Hindlimb muscle (tissue), 1 donor: ENCODE measurements at regions not wholly inside any gene's neighbourhood (a gene's known extent, or its start where the extent isn't known, plus 50 kb on each side); places are given as distances from the start of the nearest gene placed in this dataset.
"Not testable (repeated sequence)": the region's sequence is repeated elsewhere in the genome, so short reads cannot be mapped to it uniquely, and the experiment has no call there.

ENCODE experiments used
- DNase-seq: peaks from one replicate; pipeline ENCODE4 v3.0.0-alpha.2; 2013

DNA sequence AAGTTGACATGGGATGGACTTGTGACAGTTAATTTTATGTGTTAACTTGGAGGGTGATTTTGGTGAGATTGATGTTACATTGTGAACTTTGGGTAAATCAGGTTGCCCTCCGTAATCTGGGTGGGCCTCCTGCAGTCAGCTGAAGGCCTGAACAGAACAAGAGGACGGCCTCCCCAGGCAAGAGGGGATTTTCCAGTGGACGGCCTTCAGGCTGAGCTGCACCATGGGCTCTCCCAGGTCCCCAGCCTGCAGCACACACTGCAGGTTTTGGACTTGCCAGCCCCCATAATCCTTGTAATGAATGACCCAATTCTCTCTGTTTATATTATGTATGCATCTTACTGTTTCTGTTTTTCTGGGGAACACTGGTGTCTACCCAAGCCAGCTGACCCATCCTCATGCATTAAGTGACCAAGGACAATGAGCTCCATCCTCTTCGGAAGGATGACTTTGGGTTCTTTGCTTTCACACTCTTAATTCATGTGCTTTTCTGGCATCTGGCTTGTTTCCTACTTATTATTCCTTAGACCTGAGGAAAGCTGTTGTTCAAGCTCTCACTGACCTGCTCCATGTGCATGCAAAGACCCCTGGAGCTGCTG, 64.2 kb downstream of the DACT2 start:
- DNase-seq, result no peak

DNA sequence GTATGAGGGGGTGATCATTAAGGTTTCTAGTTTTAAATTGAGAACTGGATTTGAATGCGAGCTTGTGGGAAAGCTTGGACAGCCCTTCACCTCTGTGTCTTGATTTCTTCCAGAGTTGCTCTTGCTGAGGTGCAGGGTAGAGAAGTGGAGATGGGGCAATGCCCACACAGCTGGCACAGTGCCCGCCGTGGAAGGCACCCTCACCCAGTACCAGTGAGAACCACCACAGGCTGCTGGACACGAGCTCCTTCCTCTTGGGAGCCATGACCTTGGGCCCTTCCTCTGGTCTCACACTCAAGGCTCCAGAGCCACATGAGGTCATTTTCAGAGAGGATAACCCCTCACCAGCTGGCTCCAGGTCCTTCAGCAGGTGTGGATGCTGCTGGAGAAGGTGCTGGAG, 67.3 kb downstream of the DACT2 start:
- DNase-seq, result no peak

DNA sequence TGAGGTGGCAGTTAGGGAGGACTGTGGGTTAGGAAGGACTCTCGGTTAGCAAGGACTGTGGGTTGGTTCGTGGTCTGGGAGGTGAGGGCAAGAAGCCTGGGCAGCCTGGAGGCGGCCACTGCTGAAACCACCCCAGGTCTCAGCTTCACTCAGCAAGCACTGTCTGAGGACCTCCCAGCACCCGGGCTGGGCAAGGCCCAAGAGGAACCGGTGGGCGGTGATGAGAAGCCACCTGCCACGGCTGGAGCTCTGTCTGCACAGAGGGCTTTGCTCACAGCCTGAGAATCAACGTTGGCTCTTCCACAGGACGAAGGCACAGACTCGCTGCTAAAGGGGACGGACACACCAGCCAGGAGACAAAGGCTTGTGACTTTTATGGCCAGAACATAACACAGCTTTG, 69.3 kb downstream of the DACT2 start:
- DNase-seq, result no peak

DNA sequence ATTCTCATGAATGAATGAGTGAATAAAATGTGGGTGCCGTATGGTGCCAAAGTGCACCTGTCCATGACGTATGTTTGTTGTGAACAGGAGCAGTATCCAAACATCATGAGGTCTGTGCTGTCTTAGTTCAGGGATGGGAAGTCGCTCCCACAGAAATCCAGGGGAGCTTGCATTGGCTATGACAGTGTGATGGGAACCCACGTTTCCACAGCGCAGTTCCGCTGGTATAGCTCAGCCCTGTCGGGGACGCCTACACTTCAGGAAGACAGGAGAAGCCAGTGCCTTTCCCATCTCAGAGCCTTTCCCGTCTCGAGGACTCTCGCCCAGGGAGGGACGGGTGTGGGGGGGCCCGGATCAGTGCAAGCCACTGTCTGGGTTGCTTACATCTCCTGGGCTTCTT, 69.8 kb downstream of the DACT2 start:
- no peak for DNase-seq

DNA sequence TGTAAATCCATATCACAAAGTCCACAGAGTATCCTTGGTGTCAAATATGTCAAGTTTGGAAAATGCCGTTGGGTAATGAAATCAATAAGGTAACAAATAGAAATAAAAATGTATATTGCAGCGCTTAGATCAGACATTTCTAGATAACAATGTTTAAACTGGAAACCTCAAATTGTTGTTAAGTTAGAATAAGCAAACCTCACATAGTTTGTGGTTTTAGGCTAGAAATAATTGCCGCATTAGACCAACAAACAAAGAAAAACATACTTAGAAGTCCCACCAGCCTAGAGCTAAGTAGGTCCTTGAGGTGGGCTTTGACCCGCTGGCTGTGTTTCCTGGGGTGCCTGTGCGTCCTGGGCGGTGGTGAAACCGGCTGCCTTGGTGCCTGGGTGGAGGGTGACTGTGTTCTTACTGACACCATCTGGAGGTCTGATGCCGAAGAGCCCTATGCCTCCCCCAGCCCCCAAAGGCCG, 71.4 kb downstream of the DACT2 start:
- no peak for DNase-seq

DNA sequence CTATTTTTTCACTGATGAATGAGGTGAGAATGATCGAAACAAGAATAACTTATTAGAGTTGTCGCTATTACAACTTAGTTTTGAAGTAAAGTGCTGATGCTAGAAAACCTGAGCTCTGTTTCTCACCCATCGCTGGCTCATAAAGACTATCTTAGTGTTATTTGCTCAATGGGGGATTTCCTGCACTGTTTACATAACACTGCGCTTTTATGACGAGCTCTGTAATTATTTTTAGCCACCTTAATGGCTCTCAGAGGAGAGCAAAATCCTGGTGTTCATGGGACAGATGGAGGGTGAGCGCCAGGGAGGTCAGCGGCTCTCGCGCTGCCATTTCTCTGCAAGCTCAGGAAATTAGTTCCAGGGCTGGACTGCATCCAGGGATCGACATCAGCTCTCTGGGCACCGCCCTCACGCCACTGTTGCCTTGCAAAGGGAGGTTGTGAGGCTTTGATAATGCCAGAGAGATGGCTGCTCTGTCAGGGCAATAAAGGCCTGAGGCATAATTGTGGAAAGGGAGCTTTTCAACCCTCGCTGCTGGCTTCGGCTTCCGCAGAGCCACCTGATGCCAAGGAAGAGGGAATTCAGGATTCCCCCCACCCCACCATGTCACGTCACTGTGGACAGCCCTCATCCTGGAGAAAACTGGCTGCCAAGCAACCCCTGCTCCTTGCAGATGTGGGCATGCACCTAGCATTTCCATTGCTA, 72.0 kb downstream of the DACT2 start:
- peak; percentile 48 for DNase-seq

DNA sequence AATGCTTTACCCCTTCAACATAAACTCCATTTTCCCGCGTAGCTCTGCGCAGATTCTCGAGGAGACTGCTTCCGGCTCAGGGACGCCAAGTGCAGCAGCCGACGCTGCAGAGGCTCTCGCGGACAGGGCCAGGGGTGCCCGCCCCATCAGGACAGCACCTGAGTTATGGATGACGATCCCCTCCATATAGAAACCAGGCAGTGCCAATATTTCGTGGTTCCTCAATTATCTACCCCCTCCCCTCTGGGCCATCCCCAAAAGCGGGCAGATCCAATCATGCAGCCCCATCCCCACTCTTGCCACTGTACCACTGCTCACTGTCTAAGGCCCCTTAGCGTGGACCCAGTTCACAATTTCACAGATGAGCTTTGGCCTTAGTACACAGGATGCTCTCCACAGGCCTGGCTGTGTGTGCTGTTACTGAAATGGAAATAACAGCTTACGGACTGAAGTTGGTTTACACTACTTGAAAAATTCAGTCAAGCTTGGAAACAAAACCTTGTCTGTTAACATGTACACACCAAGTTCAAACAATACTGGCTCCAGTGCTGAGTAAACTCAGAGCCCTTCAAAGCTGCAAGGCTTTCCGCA, 74.5 kb downstream of the DACT2 start:
- no peak for DNase-seq

DNA sequence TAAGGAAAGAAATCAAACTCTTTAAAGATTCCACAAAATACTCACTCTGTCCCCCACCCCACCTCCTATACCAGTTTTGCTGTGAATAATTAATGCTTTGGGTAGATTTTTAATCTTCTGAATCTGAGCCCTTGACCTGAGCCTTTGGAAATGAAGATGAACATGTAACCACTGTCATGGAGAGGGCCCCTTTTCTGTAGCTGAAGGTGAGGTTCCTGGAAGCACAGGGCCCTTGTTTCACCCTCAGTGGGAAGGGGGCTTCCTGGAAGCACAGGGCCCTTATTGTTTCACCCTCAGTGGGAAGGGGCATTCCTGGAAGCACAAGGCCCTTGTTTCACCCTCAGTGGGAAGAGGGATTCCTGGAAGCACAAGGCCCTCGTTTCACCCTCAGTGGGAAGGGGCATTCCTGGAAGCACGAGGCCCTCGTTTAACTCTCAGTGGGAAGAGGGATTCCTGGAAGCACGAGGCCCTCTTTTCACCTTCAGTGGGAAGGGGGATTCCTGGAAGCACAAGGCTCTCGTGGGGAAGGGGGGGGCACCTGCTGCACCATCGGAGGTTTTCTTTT, 75.7 kb downstream of the DACT2 start:
- DNase-seq, result no peak

DNA sequence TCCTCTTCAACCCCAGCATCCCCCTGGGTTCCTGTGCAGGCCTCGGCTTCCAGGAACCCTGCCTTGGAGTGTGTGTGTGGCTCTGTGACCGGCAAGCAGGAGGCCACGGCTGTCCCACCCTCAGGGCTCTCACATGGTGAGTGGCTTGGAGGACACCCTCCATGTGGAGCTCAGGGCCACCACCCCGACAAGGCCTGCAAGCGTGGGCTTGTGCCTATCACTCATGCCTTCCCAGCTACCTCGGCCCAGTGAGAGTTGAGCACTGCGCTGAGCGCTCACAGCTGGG, 76.7 kb downstream of the DACT2 start:
- DNase-seq, result no peak

DNA sequence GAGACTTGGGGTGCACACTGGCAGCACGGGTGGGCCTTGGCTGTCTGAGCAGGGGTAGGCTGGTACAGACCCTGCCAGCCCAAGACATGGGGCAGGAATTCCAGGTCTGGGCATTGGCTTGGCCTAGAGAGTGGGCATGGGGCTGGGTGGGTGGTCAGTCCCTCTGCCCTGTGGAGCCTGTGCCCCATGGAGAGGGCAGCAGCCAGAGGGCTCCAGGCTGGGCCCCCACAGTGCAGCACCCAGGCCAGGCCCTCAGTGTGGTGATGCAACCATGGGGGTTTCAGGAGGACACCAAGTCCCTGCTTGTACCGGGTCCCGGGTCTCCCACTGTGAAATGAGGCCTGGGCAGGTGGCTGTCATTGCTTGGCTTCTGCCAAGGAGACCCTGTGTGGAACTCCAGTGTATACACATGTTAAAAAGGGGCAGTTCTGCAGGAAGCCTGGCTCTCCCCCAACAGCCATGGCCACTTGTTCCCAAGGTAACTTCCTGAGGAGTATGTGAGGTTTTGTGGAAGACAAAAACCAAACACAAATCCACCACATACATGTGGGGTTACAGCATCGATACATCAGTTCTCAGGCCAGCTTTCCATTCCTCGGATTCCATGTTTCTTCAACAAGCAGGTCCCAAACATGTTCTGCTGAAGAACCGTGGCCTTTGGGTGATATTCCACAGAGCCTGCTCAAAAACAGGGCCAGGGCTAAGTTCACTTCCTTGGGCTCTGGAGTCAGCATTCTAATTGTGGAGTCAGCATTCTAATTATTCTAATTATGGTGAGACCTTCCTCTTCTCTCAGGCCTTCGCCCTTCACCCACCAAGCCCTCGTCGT, 77.3 kb downstream of the DACT2 start:
- DNase-seq, result no peak

DNA sequence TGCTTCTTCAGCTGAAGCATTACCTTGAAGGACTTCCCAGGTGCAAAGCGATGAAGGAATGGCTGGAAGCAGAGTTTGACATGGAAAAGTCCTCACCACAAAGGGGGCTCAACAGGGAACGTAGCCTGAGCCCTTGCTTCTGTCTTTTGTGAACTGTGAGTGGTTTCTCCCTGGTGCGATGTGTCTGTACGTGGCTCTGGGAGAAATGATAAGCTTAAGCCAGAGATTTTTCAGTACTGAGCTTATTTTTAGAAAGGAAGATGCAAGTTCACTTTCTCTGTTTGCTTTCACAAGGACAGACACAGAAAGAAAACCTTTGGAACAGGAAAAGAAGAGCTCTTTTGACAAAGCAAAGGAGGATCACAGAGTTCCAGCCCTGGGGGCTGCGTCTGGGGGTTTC, 79.4 kb downstream of the DACT2 start:
- no peak for DNase-seq

DNA sequence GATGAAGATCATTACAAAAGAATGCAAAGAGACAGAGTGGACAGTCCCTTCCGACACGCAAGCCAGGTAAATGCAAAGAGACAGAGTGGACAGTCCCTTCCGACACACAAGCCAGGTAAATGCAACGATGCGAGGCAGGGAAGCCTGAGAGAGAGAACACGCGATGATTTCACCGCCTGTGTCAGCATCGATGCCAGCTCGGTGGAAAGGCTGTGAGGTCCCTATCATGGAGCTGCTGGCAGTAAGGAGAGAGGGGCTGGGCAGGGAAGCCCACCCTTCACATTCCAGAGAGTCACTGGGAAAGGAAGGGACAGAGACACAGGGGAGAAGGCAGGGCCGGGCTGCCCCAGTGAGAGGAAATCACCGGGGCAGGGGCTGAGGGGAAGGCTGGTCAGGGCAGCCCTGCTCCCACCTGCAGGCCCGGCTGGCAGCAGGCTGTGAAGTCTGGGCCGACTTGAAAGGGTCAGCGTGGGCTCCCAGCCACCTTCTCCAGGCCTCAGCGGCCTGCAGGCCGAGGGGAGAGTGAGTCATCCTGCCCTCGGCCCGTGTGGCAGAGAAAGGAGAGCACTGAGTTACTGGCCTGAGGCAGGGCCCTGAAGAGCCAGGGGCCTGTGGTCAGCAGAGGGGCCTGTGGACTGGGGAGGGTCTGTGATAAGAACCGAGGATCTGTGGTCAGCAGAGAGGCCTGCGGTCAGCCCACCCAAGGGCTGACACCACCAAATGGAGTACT, 80.4 kb downstream of the DACT2 start:
- DNase-seq, result no peak

DNA sequence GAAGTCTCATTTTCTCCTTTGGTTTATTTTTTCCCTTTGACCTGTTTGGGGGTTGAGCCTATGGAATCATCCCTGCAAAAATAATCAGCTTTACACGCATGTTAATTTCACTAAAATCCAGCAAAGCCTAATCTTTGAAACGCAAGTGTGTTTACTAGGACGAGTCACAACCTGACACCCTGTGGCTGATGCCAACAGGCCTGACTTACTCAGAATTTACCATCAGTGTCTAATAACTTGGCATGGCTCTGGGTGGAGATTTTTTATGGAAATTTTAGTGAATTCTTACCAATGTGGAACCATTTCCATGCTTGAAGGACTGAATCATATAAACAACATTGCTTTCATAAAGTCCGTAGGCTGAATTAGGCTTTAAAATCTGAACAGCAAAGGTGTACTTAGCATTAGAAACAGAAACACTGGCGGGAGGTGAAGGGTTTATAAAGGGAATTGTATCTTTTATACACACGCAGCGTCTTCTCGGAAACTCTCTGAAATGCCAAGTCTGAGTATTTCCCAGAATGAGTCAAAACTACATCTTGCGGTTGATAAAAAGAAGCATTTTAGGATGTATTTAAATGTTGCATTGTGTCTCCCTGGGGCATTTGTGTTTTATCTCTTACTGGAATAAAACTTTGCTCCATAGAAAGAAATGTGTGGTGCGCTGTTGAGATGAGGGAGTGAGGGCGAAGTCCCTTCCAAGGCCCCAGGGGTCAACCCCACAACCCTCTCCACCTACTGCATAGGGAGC, 81.2 kb downstream of the DACT2 start:
- DNase-seq, result no peak

DNA sequence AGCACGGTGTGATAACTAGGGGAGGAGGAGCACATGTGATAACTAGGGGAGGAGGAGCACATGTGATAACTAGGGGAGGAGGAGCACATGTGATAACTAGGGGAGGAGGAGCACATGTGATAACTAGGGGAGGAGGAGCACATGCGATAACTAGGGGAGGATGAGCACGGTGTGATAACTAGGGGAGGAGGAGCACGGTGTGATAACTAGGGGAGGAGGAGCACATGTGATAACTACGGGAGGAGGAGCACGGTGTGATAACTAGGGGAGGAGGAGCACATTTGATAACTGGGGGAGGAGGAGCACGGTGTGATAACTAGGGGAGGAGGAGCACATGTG, 85.7 kb downstream of the DACT2 start:
- not testable (repeated sequence) for DNase-seq

DNA sequence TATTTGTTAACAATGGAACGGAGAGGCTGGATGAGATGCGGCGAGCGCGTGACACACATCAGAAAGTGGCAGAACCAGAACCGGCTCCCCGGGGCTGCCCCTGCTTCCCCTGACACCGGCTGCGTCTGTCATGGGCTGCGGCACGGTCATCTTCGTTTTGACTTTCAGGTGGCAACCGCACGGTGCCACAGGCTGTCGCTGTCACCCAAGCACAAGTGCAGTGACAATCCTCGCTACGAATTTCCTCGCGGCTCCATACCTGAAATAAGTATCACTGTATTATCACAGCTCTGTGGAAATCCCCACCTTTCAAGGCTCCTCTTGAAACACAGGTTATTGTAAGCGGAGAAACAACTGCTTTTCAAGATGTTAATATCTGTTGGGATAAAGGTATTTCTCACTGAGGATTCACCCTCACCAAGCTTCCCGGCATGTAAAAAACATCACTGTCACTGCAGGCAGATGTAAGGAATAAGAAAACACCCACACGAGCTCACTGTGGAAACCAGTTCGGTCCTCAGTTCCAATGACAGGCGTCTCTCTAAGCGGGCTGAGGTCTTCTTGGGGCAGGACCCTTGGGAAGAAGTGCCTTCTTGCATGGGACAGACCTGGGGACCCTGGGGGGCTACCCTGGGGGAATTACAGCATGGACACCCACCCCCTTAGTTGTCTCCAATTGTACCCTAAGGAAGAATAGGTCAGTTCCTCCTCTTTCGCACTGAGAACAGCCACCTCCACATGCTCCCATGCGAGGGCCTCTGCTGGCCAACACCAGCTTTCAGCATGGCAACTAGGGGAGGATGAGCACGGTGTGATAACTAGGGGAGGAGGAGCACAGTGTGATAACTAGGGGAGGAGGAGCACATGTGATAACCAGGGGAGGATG, 86.3 kb downstream of the DACT2 start:
- no peak for DNase-seq

DNA sequence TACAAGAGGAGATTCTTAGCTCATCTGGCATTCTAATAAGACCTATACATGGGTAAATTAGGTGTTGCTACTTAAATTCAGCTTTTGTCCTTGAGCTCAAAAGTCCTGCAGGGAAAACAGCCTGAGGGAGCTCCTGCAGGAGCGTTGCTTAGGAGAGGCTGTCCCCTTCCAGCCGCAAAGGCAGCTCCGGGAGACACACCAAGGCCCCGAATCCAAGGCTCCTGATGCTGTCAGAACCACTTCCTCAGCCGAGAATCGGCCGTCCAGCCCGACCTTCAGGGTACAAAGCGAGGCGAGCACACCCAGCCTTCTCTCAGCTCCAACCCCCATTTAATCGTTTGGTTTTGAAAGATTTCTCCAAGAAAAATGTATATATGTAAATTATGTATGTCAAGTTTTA, 87.0 kb downstream of the DACT2 start:
- no peak for DNase-seq

DNA sequence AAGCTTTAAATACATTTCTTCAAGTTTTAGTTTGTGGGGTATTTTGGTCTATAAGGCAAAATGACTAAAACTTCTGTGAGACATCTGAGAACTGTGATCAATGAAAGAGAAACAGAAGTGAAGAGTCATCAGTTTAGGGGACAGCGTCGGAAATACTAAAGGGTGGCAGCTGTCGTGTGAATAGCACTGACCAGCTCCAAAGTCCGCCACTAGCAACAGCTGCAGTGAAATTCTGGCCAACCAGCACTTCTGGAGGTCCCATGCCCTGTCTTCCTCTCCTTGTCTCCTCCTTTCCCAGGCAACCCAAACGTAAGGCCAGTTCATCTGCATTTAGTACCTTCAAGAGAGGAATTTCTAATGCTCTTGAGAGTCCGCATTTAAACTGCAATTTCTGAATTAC, 87.5 kb downstream of the DACT2 start:
- no peak for DNase-seq

DNA sequence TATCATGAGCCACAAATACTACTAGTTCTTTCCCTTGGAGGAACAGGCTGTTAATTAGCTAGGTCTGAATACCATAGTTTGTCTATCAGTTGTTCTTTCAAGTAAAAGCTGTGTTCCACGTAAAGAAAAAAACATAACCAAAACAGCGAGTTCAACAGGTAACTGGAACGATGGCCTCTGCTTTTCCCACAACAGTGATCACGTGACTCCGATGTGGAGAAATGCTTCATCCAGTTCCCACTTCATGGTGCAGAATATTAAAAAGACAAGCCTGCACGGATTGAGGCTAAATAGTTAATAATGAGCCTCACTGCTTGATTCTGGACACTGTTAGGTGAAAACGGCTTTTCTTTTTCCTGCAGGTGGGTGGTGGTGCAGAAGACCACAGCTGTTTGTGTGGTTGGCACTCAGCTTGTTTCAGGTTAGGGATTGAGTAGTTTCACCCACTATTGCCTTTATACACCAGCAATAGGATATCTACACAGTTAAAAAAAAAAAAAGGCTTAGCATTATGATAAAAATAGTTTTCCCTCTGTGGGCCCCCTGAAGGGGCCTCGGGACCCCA, 88.1 kb downstream of the DACT2 start:
- DNase-seq, result no peak

DNA sequence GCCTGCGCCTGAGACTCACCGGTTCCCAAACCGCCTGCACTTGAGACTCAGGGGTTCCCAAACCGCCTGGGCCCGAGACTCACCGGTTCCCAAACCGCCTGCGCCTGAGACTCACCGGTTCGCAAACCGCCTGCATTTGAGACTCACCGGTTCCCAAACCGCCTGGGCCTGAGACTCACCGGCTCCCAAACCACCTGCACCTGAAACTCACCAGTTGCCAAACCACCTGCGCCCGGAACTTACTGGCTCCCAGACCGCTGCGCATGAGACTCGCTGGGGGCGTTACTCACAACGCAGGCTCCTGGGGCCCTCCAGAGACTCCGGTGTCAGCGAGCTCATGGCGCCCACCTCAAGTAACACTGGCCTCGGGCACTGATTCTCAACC, 90.2 kb downstream of the DACT2 start:
- no peak for DNase-seq

DNA sequence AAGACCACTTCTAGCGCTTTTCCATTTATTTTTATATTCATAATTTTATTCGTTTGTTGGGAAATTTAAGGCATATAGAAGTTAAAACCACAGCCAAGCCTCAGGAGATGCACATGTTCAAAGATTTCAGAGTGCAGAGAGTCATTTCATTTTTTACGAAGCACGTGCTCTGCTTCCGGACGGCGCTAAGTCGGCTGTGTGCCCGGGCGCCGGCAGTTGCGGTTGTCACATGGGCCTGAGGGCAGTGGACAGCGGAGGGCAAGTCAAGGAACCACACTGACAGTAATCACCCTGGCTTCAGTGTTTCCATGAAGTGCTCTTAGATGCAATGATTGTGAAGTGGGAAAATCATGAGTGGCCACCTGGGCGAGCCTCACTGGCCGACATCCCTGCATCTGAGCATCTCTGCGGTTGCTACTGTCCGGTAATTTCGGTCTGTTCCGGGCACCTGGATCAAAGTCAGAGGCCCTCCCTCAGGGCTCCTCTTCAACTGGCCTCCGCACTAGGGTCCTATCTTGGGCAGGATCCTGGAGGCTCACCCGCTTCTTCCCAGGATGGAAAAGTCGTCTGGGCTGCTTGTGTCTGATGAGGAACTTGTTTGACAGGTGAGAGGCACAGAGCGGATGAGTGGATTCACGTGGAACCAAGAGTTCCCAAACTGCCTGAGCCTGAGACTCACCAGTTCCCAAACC, 90.8 kb downstream of the DACT2 start:
- no peak for DNase-seq
